ENCODE measurements at regions not wholly inside any gene's neighbourhood (a gene's known extent, or its start where the extent isn't known, plus 50 kb on each side); places are given as distances from the start of the nearest gene placed in this dataset.

DNA sequence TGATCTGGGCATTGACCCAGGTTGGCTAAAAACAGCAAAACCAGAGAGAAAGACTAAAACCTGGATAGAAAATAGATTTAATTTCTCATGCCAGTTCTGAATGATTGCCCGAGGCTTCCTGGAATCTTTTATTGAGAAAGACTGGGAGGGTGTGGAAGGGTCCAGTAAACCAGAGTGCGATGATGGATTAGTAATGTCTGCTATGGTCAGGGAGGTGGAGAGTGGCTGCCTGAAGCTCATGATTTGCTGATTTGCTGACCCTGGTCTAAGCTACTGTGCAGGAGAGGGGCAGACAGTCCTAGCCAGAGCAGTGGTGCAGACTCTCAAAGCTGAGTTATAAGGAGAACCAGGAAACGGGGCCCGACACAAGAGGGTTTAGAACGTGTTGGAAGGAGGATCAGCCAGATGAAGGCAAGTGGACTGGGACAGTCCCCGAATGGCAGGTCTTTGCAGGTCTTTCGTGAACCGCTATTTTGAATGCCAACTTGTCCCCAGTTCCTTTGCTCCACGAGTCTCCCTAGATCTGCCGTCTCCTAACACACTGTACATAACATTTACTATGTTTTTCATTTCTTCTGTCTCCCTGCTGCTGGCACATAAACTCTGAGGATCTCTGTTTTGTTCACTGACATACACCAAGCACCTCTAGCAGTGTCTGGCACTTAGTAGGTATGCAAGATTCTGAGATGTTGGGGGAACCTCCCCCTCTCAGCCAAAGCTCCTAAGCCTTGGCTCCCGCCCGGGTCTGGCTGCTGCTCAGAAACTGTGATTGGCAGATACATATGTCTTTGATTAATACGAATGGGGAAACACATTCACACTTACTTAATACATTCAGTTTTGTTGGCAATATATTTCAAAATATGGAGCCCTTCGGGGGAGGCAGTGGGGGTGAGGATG, 237.3 kb upstream of the TNRC6C start:
- DNase-seq (ENCODE audit: low read depth): no peak

DNA sequence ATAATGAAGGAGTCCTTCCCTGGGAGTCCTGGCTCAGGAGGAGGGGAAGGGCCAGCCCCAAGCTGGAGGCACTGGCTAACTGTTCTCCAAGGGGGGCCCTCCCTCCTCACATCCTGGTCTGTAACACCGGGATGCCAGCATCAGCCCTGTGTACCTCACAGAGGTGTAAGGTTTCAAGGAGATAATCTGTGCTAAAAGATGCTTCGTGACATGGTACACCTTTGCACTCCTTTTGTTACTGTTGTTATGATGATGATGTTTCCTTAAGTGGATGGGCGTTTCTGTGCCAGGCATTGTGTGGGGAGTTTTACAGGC, 236.7 kb upstream of the TNRC6C start:
- DNase-seq (ENCODE audit: low read depth): no peak

DNA sequence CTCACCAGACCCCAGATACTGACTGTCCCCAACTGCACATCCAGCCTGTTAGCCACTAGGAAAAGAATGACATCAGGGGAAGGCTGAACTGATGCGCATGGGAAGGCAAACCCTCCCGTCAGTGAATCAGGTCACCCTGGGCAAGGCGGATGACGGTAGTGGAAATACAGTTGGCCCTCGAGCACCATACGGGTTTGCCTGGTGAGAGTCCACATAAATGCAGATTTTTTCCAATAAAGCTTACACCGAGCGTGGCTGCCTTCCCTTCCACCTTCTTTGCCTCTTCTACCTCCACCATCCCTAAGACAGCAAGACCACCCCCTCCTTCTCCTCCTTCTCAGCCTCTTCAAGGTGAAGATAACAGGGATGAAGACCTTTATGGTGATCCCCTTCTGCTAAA, 236.1 kb upstream of the TNRC6C start:
- DNase-seq (ENCODE audit: low read depth): no peak

DNA sequence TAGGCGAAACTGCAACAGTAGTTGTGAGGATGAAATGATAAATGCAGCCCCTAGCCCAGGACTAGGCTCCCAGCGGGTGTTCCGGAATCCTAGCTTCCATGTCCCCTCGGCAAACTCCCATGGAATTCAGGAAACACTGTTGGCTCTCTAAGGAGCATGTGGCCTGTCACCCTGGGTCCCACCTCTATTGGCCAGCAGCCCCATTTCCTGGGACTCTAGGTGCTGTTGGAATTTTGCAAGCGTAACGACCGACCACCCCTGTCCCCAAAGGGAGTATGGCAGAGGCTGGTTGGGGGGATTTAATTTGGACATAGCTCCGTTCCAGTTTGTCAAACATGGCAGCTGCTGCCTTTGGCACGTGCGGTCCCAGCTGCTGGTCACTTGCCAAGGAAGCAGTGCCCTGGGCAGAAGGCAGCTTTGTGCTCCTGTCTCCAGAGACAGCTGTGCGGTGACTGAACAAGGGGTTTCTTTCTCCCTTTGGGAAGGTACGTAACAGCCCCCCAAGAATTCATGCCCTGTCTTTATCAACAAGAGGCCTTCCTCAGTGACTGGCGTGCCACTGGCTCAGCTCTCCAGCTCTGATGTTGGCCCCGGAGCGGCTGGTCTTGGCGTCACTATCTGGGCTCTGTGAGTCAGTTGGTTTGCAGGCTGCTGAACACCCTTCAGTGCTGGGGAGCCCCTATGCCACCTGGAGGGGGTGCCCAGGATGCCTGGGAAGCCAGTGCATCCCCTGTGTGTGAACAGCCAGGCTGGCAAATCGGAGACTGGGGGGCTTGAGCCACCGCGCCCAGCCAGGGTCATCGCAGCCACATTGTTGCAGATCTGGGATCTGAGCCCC, 235.2 kb upstream of the TNRC6C start:
- DNase-seq (ENCODE audit: low read depth): no peak

DNA sequence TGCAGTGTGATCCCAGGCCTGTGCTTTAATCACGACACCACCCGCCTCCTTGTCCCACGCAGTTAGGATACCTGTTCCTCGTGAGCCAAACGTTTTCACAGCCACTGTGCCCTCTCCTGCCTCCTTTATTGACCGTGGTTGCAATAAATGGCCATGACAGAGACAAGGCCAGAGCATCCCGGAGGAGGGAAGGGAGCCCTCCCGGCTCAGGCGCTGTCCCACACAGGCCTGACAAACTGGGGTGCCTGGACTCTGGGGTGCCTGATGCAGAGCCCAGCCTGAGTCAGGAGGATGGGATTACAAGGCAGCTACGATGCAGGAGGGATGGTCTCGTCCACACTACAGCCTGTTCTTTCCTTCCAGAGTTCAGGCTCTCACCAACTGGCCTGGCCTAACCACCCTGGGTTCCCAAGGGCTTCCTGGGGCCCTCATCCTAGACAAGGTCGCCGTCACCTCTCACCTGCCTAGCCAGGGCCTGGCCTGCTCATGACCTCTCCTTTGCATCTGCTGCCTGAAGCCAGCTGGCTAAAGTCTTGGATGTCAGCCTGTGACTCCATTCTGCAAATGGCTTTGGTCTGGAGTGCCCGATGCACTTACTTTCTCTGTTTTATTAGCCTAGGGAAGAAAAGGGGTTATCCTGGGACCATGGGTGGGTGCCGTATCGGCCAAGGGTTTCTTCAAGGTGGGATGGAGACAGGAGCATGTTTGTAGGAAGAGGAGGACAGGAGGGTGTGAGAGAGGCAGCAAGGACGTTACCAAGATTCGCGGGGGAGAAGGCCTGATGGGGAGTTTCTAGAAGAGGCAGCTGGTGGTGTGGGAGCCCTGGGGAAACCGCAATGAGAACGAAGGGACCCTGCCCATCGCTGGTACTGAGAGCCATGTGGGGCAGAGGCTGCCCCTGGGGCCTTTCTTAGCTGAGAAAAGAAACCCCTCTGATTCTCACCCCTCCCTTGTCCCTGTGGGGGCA, 234.3 kb upstream of the TNRC6C start:
- no peak for DNase-seq (ENCODE audit: low read depth)

DNA sequence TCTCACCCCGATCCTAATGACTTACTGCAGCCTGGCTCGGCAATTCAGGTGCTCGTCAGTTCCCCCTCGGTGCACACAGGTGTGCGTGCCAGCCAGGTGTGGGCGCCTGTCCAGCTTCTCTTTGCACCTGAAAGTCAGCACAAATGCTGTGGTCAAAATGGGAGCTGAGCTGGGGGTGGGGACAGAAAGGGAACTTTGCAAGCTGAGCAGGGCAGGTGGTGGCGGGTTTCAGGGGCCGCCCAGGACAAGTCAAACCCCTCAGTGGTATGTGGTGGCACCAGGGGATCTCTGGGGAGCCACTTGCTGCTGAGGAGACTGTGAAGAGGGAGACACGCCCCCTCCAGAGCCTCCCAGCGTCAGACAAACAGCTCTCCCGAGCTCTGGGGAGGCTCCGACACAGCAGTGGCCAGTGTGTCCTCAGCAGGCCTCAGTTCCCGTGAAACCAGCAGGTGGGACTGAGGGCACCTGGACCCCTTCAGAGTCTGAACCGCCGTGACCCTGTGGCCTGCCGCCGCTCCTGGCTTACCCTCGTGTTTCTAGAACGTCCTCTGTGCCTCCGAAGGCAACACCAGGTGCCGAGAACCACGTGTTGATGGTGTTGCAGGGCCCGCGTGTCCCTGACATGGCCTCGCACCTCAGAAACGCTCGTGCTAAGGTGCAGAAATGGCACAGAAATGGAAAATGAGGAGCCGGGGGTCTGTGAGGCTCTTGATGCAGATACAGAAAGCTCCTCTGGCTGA, 233.5 kb upstream of the TNRC6C start:
- DNase-seq (ENCODE audit: low read depth): no peak

DNA sequence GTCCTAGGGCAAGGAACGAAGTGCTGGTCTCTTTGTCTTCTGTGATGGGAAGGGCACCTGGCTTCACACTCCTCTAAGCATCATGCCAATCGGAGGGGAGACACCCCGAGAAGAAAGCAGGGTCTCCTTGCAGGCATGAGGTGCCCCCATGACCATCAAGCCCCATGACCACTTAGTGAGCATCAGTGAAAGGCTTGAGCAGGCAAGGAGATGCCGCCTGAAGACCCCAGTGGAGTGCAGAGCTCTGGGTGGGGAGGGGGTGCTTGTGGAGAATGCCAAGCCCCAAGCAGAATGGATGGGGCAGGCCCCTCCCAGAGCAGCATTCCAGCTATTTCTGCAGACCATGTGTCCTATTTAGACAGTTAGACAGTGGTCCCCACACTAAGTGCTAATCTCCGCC, 232.7 kb upstream of the TNRC6C start:
- DNase-seq (ENCODE audit: low read depth): no peak

DNA sequence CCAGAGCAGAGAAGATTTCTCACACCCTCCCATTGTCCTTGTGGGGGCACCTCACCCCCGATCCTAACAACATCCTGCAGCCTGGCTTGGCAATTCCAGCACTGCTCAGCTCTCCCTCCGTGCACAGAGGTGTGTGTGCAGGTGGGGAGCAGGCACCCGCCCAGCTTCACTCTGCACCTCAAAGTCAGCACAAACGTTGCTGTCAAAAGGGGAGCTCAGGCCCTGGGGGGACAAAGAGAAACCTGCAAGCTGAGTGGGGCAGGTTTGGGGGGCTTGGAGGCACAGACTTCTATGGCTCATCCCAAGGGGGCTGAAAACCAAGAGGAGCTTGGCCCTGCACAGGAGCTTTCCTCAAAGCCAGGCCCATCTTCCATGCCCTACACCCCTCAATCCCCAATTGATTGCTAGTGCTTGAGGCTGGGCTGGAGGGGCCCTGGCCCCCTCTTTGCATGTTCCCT, 231.9 kb upstream of the TNRC6C start:
- DNase-seq (ENCODE audit: low read depth): no peak

DNA sequence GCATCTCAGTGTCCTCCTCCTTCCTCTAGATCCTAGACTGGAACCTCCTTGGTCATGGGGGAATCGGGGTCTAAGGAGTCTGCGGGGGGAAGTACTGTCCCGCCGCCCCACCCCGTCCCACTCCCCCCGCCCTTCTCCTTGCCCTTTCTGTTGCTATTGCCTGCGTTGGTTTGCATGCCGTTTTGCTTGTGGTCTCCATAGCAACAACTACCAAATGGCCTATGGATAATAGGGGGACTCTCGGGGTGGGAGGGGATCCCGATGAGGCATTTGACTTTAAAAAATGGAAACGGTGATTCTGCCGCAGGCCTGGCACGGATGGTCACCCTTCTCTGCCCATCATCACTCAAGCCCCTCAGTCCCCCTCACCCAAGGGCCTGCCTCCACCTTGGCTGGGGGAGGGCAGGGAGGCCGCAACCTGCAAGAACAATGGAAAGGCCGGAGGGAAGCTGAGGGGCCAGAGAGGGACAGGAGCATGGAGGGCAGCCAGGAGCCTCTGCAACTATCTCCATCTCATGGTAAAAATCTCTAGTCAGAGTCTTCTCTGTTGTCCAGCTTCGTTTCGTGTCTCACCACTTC, 231.4 kb upstream of the TNRC6C start:
- DNase-seq (ENCODE audit: low read depth): no peak

DNA sequence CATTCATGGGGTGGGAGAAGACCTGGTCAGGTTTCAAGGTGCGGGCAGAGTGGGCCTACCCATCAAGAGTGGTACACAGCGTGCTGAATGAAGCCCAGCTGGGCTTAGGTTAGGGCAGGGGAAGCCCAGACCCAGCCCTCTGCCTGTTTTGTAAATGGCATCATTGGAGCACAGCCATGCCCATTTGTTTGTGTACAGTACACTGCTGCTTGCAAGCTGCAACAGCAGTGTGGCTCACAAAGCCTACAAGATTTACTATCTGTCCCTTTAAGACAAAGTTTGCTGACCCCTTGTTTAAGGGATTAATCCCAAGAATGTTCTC, 230.1 kb upstream of the TNRC6C start:
- DNase-seq (ENCODE audit: low read depth): no peak

DNA sequence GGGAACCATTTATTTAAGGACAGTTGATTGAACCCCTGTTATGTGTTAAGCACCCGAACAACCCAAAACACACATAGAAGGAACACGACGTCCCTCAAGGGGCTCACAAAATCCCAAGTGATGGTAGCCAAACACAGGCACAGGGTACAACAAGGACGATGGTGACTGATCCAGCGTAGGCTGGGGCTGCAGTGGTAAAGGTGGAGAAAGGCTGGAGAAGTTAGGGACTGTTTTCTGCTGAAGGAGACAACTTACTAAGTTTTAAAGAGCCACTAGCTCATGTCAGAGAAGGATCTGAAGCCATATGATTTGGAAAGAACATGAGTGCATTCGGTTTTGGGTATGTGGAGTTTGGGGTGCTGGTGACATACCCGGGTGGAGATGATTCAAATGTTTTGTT, 229.6 kb upstream of the TNRC6C start:
- DNase-seq (ENCODE audit: low read depth): no peak

DNA sequence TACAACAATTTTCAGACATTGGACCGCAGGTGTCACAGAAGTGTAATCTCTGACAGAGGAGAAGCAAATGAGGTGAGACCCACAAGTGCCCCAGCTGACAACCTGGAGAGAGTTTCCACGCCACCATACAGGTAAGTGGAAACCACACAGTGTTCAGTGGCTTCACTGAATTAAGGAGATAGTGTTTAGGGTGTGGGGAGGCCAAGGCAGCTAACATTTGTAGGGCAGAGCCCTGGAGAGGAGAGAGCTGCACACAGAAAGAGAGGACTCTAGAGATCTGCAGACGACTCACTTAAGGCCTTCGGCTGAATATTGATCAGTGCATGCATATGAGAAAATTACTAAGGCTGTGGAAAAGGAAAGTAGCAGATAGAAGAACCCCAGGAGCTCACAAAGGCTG, 228.9 kb upstream of the TNRC6C start:
- DNase-seq (ENCODE audit: low read depth): no peak

DNA sequence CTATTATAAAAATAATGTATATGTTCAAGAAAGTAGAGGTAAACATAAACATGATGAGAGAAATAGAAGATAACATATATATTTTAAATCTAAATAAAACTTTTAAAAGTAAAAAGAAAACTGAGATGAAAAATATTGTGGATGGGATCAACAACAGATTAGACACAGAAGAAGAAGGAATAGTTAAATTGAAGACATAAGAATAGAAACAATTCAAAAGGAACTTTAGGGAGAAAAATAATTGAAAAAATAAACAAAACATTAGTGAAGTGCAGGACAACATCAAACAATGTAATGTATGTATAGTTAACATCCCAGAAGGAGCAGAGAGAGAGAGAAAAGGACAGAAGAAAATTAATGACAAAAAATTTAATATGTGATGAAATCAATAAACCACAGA, 228.1 kb upstream of the TNRC6C start:
- DNase-seq (ENCODE audit: low read depth): no peak

DNA sequence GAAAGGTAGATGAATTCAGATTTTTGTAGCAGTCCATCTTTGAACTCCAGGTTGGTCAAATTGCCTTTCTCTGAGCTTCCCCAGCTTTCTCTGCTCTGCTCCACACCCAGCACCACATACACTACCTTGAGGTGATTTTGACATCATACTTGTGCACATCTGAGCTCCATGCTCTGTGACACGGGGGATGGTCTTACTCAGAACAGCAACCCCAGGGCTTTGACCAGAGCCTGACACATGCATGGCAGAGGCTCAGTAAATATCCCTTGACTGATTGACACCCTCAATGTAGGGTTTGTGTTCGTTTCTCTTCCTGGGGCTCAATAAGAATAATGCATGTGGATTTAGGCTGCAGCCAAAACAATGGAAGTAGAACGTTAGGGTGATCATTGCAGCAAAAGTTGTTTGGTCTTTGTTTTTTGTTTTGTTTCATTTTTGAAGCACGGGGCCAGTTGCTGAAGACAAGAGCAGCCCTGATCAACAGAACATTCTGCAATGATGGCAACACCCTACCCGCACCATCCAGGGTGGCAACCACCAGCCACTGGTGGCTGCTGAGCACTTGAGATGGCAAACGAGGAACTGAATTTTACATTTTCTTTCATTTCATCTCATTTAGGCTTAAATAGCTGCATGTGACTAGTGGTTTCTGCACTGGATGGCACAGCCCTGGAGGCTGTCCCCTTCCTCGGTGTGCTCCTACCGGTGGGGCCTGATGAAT, 224.8 kb upstream of the TNRC6C start:
- no peak for DNase-seq (ENCODE audit: low read depth)

DNA sequence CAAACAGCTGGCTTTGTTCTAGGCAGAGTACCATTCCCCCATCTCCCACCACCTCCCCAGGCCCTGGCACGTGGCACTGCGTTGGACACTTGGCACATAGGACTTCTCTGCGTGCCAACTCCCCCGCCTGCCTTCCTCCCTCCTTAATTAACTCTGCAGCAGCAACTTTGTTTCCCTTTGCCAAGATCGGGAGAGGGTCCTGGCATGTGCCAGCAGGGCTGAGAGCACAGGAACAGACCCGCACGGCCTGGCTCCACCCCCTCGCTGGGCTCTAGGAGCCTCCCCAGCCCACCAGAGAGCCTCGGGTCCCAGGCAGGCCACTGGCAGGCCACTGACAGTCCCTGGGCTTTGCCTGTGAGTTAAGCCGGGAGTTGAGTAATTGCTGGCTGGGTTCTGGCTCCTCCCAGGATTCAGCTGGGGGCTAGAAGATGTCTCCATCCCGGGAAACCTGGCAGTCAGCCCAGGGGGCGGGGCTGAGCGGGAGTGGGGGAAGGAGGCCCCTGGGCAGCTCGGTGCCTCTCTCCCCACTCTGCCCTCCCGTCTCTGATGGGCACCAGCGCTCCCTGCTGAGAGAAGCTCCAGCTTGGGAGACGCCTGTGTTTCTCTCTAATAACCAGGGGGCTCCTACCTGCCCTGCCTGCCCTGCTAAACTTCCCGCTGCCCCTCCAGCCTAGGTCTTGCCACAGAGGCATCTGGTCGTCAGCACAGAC, 224.0 kb upstream of the TNRC6C start:
- peak; percentile 73 for DNase-seq (ENCODE audit: low read depth)

DNA sequence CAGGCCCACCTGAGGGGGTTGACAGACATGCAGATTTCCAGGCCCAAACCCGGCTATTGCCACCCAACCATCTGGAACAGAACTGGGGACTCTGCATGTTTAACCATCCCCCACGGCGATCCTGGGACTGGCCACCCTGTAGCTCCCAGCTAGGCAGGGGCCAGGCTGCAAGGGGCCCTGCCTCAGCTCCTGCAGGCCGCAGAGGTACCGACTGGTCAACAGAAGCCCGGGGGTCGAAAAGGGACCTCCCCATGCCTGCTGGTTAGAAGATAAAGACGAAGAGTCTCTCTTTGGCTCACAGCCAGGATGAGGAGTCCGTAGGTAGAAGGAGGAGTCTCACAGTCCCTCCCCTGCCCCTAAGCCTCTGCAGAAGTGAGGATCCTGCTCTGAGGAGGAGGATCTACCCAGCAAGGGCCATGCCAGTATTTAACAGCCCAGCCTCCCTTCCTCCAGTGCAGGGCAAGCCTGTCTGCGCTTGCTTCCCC, 223.4 kb upstream of the TNRC6C start:
- peak; percentile 27 for DNase-seq (ENCODE audit: low read depth)

DNA sequence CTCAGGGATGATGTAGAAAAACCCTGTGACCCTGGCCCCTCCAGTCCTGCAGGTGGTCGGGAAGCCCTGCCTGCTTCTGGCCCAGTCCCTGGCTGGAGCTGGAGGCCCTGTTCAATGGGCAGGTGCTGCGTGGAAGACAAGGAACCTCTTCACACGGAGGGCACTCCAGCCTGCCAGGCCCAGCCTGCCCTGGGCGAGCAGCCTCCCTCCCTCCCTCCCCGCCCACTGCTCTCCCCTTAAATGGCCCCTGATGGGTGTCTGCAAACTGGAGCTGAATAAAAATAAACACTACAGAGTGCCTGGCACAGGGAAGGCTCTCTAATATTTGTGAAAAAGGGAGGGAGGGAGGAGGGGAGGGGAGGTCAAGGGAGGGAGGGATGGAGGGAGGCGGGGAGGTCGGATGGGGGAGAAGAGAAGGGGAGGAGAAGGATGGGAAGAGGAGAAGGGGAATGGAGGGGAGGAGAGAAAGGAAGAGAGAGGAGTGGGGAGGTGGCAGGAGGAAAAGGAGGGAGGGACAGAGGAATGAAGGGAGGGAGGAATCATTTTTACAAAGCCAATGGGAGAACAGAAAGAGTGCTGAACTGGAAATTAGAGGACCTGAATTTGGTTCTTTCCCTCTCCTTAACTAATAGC, 222.8 kb upstream of the TNRC6C start:
- DNase-seq (ENCODE audit: low read depth): no peak

DNA sequence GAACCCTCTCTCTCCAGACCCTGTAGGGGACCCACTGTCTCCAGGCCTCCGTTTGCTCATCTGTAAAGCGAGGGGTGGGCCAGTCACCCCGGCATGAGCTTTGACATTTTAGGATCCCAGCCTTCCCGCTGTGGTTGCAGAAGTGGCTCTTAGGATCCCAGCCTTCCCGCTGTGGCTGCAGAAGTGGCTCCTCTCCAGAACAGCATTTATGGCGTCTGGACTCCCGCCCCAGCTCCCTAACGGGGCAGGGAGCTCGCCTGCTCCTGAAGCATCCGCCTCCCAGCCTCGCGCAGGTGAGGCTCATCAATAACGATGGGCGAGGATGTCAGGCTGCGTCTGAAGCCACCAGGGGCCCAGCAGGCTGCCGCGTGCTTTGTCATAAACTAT, 222.3 kb upstream of the TNRC6C start:
- no peak for DNase-seq (ENCODE audit: low read depth)

DNA sequence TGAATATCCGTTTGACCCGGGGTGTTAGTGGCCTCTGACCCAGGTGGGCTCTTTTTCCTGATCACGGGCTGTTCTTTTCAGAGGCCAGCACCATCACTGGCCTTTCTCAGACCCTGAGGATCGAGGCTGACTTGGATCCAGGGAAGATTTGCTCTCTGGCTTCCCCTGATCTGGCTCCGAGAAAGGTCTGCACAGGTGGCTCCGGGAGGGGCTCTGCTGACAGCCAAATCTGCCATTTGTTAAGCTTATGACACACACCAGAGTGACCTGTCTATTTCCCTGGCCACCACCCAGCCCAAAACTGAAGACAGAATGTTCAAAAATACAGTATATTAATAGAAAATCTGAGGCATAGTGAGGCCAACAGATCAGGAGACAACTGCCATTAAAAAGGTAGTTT, 221.8 kb upstream of the TNRC6C start:
- DNase-seq (ENCODE audit: low read depth): no peak

Data from Daoy (cell line).